DMS53 treated with DMSO at 0.1 percent for 48 hours (cell line): ENCODE measurements at regions not wholly inside any gene's neighbourhood (a gene's known extent, or its start where the extent isn't known, plus 50 kb on each side); places are given as distances from the start of the nearest gene placed in this dataset.
"Not testable (repeated sequence)": the region's sequence is repeated elsewhere in the genome, so short reads cannot be mapped to it uniquely, and the experiment has no call there.

Experiments used
- DNase-seq: peaks from one replicate; lab custom pipeline; 2025; ENCODE audit not compliant: unreplicated experiment; lab: John Stamatoyannopoulos, UW

DNA sequence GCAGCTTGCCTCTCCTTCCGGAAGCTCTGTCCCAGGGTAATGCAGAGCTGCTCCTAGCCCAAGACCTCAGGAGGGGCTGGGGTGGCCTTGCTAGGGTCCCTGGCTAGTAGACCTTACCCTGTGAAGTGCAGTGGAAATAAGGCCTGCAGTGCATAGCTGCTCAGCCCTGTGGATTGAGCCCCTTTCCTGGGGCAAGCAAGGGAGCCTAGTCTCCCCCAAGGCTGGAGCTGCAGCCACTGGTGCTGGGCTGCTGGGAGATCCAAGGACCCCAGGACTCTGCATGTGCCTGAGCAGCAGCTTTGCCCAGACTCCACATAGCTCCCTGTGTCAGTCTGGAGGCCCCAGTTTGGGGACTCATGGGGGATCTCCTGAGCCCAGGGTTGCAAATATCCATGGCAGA is 57.9 kb downstream of the FANCF start:
- no peak for DNase-seq

DNA sequence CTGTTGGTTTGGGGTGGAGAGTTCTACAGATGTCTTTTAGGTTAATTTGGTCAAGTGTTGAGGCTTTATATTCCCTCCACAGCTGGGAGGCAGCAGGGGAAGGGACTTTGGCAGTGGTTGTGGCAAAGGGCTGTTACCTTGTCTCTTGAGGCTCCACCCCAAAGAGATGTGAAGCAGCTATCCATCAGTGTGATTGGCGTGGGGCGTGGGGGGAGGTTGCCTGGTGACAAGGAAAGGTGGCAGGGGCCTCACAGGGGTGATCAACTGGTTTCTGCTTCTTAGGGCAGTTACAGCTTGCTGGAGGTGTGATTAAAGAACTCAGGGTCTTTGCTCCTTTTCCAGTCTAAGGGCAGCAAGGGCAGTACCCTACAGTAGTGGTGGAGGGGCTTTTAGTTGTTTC is 59.3 kb downstream of the FANCF start:
- DNase-seq: no peak

- no peak for DNase-seq
These were observed 64.3 kb downstream of the FANCF start for GRCh38 chr11:22561283-22561682.

DNA sequence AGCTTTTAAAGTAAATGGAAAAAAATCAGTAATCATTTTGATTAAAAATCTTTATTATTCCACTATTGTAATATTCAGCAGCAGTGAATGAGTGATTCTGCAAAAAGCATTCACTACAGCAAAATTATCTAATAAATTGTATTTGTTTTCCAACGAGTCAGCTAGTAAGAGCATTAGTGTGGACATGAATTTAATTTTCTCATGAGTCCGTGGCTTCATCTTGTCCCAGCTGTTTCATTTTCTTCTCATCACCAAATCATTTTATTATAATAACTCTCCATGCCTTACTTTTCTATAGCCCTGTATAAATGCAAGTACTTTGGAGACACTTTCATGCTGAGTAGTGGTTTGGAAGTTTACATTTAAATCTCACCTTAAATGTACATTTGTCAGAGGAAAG is 66.2 kb downstream of the FANCF start:
- DNase-seq: no peak

- DNase-seq: no peak
These were observed 67.0 kb downstream of the FANCF start for GRCh38 chr11:22558664-22559063.

DNA sequence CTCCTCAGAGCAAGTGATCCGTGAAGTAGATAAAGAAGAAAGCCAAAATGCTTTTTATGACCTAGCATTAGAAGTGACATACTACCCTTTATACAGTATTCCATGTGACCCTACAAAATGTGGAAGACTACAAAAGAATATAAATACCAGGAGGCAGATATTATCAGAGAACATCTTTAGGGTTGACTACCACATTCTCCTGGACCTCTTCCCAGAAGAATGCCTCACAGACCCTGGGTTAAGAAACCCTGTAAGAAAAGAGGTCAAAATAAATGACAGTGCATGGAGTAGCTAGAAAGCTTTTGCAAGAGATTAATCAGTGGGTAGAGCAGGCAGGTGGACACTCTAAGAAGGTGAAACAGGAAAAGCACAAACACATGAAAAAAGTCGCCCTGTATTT is 69.2 kb downstream of the FANCF start:
- no peak for DNase-seq

- DNase-seq: no peak
These were observed 69.7 kb downstream of the FANCF start for GRCh38 chr11:22555881-22556280.

DNA sequence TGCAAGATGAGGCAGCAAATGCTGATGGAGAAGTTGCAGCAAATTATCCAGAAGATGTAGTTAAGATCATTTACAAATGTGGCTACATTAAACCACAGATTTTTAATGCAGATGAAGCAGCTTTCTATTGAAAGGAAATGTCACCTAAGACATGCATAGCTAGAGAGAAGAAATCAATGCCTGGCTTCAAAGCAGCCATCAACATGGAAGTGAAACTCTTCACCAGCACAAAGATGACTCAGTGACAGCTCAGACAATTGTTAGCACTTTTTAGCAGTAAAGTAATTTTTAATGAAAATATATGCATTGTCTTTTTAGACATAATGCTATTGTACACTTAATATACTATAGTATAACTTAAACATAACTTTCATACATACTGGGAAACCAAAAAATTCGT is 71.4 kb downstream of the FANCF start:
- no peak for DNase-seq

- no peak for DNase-seq
These were observed 72.7 kb downstream of the FANCF start for GRCh38 chr11:22552885-22553284.

DNA sequence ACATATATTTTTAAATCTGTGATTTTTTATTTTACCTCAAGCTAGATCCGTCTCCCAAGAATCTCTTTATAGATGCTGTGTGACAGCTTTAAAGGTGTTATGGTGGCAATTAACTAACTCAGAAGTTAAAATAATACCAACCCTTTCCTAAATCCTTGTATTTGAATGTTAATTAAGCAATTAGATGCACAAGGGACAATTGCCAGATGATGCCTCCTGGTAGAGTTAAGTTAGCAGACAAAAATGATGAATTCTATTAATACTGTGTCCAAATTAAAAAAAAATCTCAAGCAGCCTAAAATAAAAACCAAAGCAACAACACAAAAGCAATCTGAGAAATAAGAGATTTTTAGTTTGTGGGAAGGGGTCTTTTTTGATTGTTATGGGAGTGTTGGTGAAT is 78.9 kb downstream of the FANCF start:
- no peak for DNase-seq

DNA sequence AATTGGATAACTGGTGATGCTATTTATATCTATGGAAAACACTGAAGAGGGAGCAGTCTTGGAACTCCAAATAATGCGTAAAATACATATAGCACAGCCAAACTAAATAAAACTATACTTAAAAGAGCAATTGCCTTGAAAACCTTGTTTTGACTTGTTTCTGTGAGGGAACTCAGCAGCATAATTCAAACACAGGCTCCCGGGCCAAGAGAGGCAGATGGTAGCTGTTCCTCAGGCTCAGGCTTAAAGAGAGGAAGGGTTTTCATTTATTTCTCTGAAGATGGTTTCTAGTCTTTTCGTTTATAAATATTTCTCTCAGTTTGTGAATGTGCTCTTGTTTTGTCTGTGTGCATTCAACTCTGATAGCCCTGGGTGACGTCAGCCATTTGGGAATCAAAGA is 82.4 kb downstream of the FANCF start:
- no peak for DNase-seq

DNA sequence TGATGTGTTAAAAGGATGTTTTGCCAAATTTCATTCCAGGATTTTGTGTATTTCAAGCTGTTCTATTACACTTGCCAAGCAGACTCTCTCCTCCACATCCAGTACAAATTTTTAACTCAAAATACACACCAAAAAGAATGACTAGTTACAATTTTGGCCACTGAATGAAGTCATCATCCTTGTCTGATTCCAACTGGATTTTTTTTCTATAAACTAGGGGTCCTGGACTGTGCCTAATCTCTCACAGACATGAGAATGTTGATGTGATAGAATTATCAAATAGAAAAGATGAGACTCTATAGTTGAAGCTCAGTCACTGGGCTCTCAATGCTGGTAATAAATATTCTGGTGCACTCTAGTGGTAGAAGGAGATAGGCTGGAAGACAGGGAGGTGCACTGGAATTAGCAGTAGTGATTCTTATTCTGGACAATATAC is 85.8 kb downstream of the FANCF start:
- peak; percentile 69 for DNase-seq

GRCh38 chr11:22536071-22536470 is 89.6 kb downstream of the FANCF start:
- no peak for DNase-seq

GRCh38 chr11:22528612-22529429 is 96.8 kb downstream of the FANCF start:
- DNase-seq: not testable (repeated sequence)

GRCh38 chr11:22522225-22522624 is 103.4 kb downstream of the FANCF start:
- DNase-seq: no peak

GRCh38 chr11:22521226-22521625 is 104.4 kb downstream of the FANCF start:
- peak; percentile 77 for DNase-seq

DNA sequence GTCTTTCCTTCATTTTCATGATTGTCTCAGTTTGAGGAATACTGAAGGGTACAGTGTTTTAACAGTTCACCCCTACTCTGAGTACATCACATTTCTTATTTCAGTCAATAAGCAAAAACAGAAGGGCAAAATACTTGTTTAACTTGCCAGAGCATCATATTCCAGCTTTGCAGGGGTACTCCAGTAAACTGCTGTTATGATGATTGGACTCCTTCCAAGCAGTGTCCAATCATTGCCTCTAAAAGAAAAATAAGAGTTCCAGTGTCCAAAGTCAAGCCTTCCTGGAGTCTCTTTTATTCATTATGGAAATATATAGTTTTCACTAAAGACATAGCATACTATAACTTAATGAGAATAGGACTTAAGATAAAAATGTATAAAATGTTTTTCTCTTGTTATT is 105.1 kb downstream of the FANCF start:
- DNase-seq: no peak

GRCh38 chr11:22518344-22518743 is 107.3 kb downstream of the FANCF start:
- not testable (repeated sequence) for DNase-seq

- no peak for DNase-seq
These were observed 109.5 kb downstream of the FANCF start for GRCh38 chr11:22516111-22516510.

DNA sequence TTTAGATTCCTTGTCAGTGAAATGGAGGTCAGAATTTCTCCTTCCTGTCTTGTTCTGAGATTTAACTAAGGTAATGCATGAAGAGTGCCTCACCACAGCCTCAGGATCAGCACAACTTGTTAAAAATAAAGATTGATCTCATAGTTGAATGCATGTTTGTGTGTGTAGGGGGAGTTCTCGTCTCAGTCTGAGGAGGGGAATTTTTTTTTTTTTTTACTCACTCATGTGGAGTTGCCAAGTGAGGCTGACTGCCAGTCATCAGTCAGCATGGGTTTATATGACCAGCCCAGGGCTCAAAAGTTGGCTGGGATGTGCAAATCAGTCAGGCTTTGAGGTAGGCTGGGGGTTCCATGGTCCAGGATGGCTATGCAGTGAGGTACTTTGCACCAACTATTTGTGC is 113.2 kb downstream of the FANCF start:
- no peak for DNase-seq

DNA sequence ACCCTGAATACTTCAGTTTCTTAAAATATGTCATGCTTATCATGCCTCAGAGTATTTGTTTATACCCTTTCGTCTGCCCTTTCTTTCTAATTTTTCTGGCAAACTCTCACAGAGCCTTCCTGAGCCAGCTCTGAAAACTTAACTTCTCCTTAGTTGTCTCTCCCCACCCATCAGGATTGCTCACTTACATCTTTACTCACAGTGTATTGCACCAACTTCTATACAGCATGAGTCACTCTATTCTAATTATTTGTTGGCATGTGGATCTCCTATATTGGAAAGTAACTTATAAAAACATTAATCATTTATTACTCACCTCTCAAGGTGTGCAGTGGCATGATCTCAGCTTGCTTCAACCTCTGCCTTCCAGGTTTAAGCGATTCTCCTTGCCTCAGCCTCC is 114.9 kb downstream of the FANCF start:
- DNase-seq: no peak

- DNase-seq: no peak
These were observed 115.6 kb downstream of the FANCF start for GRCh38 chr11:22510010-22510409.

DNA sequence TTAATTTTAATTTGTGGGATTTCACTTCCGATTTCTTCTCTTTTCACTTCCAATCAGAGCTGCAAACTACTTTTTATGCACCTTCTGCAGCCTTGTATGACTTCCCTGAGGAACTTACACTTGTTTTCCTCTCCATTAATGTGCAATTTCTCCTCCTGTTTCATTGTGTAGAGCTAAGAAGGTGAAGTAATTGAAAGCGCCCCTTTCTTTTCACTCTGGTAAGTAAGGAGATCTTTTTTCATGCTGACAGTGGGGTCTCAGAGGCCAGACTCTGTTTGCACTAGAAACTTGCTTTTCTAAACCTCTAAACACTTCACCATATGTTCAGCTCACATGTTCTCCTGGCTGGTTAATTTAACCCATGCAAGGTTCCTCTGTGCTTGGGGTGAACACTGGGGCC is 117.0 kb downstream of the FANCF start:
- DNase-seq: no peak
